DND-41 (cell line): ENCODE measurements at regions not wholly inside any gene's neighbourhood (a gene's known extent, or its start where the extent isn't known, plus 50 kb on each side); places are given as distances from the start of the nearest gene placed in this dataset.

ENCODE experiments used
- ATAC-seq: fragments of 200-7000 bp; cut with Tn5 transposase; 3 replicates; pipeline ENCODE4 v1.9.1; 2021; ENCODE audit warnings: low read depth; ENCODE audit not compliant: insufficient read depth
- DNase-seq: peaks from one replicate; pipeline ENCODE4 v3.0.0-alpha.2; 2020
- H2AFZ ChIP-seq: 2 replicates; pipeline ENCODE4 v1.6.0; 2012; ENCODE audit warnings: low read depth, low read length
- H3K27ac ChIP-seq: 2 replicates; pipeline ENCODE4 v1.5.1; 2012; ENCODE audit warnings: low read length, inconsistent platforms
- H3K27me3 ChIP-seq: fragments of 200-600 bp; sonication (generic); 2 replicates; pipeline ENCODE4 v1.6.0; 2012; ENCODE audit warnings: low read length, mild to moderate bottlenecking, inconsistent platforms; ENCODE audit not compliant: insufficient read depth, poor library complexity
- H3K36me3 ChIP-seq: 2 replicates; pipeline ENCODE4 v1.5.1; 2012; ENCODE audit warnings: low read length, inconsistent platforms; ENCODE audit not compliant: insufficient read depth
- H3K4me1 ChIP-seq: 2 replicates; pipeline ENCODE4 v1.5.1; 2012; ENCODE audit warnings: mild to moderate bottlenecking, low read length; ENCODE audit not compliant: insufficient read depth
- H3K4me2 ChIP-seq: 2 replicates; pipeline ENCODE4 v1.6.0; 2012; ENCODE audit warnings: mild to moderate bottlenecking, moderate library complexity, low read length, inconsistent platforms; ENCODE audit not compliant: insufficient read depth
- H3K4me3 ChIP-seq, 2 experiments: fragments of 200-600 bp in 1 of 2; shearing (Covaris generic) in 1 of 2; 2 replicates each; pipeline ENCODE4 v1.5.1; 2012 to 2016; ENCODE audit warnings: inconsistent platforms in 2 of 2, low read length in 2 of 2, mild to moderate bottlenecking in 2 of 2, low read depth in 1 of 2, moderate library complexity in 1 of 2
- H3K79me2 ChIP-seq: 2 replicates; pipeline ENCODE4 v1.6.0; 2012; ENCODE audit warnings: low read length, inconsistent platforms; ENCODE audit not compliant: insufficient read depth
- H3K9ac ChIP-seq: 2 replicates; pipeline ENCODE4 v1.6.0; 2012; ENCODE audit warnings: low read depth, mild to moderate bottlenecking, inconsistent platforms, low read length, moderate library complexity
- H3K9me3 ChIP-seq: 2 replicates; pipeline ENCODE4 v1.5.1; 2012; ENCODE audit warnings: low read length, moderate library complexity, mild to moderate bottlenecking, inconsistent platforms; ENCODE audit not compliant: insufficient read depth, severe bottlenecking
- H4K20me1 ChIP-seq: 2 replicates; pipeline ENCODE4 v1.6.0; 2012; ENCODE audit warnings: low read length; ENCODE audit not compliant: insufficient read depth
- CTCF ChIP-seq: IDR thresholded peaks from 2 replicates; pipeline ENCODE4 v1.5.1; 2012; ENCODE audit warnings: borderline replicate concordance, low read length, moderate library complexity, mild to moderate bottlenecking; ENCODE audit not compliant: poor library complexity, severe bottlenecking; ENCODE audit errors: extremely low read depth
- EZH2 ChIP-seq: IDR thresholded peaks from 3 replicates; pipeline ENCODE4 v1.6.1; 2012; ENCODE audit warnings: borderline replicate concordance, low read depth, mild to moderate bottlenecking, moderate library complexity, low read length, inconsistent platforms; ENCODE audit not compliant: severe bottlenecking

GRCh38 chr3:167012691-167013090 is 367.4 kb downstream of the ZBBX start:
- peaks cover 5% of the 10 kb centered on the region for H3K9me3 ChIP-seq
- H3K4me3 ChIP-seq, result no peak overlapping the region
- TF ChIP-seq CTCF, result no peak
- no peak for TF ChIP-seq EZH2
- H3K36me3 ChIP-seq, result no peaks in the 10 kb centered on the region
- no peak for DNase-seq
- no peak overlapping the region for H3K4me2 ChIP-seq
- H3K27ac ChIP-seq, result no peak overlapping the region
- H3K9ac ChIP-seq, result no peak overlapping the region
- no peaks in the 10 kb centered on the region for H3K27me3 ChIP-seq
- ATAC-seq, result no peak
- H3K79me2 ChIP-seq, result no peaks in the 10 kb centered on the region
- H3K4me1 ChIP-seq, result no peaks in the 10 kb centered on the region
- no peak overlapping the region for H2AFZ ChIP-seq
- no peaks in the 10 kb centered on the region for H4K20me1 ChIP-seq

DNA sequence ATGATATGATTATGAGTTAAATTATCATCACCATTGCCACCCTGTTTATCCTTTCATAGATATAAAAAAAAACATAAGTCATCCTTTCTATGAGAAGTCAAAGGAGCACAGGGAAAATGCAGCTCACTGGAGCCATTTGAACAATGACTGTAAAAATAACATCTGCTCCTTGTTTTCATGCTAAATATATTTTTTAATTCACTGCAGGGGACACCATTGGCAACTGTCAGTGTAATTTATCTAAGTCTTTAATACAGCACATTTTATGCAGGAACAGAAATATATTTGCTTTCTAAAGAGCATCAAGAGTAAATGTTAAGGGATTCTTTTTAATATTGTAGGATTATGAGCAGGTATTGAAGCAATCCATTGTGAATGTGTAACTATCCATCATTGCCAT is 371.3 kb downstream of the ZBBX start:
- H3K27me3 ChIP-seq, result no peaks in the 10 kb centered on the region
- no peak overlapping the region for H2AFZ ChIP-seq
- no peak overlapping the region for H3K4me3 ChIP-seq
- DNase-seq, result no peak
- ATAC-seq, result no peak
- H4K20me1 ChIP-seq, result no peaks in the 10 kb centered on the region
- no peaks in the 10 kb centered on the region for H3K4me1 ChIP-seq
- H3K9ac ChIP-seq, result no peak overlapping the region
- no peaks in the 10 kb centered on the region for H3K79me2 ChIP-seq
- H3K4me2 ChIP-seq, result no peak overlapping the region
- no peaks in the 10 kb centered on the region for H3K36me3 ChIP-seq
- no peak overlapping the region for H3K27ac ChIP-seq
- peaks cover 5% of the 10 kb centered on the region for H3K9me3 ChIP-seq
- TF ChIP-seq EZH2, result no peak

DNA sequence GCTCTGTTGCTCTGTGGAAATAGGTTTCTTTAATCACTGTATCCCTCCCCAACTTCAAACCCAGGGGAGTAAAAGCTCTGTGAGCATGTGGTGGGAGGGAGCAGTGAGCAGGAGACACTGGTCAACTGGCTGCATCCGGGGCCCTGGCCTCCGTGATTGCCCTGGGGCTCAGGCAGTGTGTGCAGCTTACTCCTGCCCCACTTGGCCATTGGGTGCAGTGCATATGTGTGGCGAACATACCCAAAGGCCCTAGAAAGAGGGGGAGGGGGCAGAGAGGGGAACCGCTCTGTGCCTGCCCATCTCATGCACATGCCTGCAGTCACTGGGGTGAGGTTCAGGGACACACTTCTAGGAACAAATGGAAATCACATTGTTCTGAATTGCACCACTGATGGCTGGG is 378.7 kb downstream of the ZBBX start:
- TF ChIP-seq CTCF, result no peak
- no peak for TF ChIP-seq EZH2
- Histone ChIP-seq H3K27ac (no peak overlapping the region), H3K36me3 (no peaks in the 10 kb centered on the region), H3K79me2 (no peaks in the 10 kb centered on the region), H3K27me3 (no peaks in the 10 kb centered on the region), H3K4me2 (no peak overlapping the region), H3K4me1 (no peaks in the 10 kb centered on the region), H3K9me3 (peaks cover 10% of the 10 kb centered on the region), H3K9ac (no peak overlapping the region), H4K20me1 (no peaks in the 10 kb centered on the region), H2AFZ (no peak overlapping the region), H3K4me3 (no peak overlapping the region)
- ATAC-seq (no peak), DNase-seq (no peak)

DNA sequence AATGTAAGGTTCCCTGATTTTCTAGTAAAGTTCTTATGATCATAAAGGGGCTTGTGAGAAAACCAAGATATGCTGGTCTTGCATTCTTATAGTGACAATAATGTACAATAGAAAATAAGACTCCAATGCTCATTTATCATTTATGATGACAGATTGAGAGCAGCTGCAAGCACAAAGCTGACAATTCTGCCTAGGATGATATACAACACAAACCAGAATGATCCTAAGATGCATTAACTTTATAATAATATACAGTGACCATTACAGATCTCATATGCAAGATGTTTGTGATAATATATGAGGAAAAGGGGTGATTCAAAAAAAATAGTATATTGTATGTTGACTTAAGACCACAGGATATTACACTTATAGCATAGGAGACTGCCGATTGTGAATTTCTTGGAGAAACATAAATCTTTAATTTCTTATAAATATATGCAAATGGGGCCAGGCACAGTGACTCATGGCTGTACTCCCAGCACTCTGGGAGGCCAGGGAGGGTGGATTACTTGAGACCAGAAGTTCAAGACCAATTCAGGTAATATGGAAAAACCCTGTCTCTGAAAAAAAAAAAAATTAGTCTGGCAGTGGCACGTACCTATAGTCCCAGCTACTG is 387.0 kb downstream of the ZBBX start:
- H3K4me2 ChIP-seq, result no peak overlapping the region
- no peaks in the 10 kb centered on the region for H3K36me3 ChIP-seq
- H3K27ac ChIP-seq, result no peak overlapping the region
- DNase-seq (no peak), ATAC-seq (no peak)
- no peak overlapping the region for H3K4me3 ChIP-seq
- H3K9ac ChIP-seq, result no peak overlapping the region
- H3K9me3 ChIP-seq, result no peaks in the 10 kb centered on the region
- TF ChIP-seq EZH2 (no peak), CTCF (no peak)
- no peaks in the 10 kb centered on the region for H3K79me2 ChIP-seq
- H3K4me1 ChIP-seq, result no peaks in the 10 kb centered on the region
- H3K27me3 ChIP-seq, result no peaks in the 10 kb centered on the region
- H2AFZ ChIP-seq, result no peak overlapping the region
- no peaks in the 10 kb centered on the region for H4K20me1 ChIP-seq
